GM23338 (cell line): ENCODE measurements at regions not wholly inside any gene's neighbourhood (a gene's known extent, or its start where the extent isn't known, plus 50 kb on each side); places are given as distances from the start of the nearest gene placed in this dataset.
A peak's percentile ranks its signal among the peaks of the same experiment; 100 is the strongest.

Source experiments
- CREB1 ChIP-seq: fragments of 250-450 bp; sonication (Bioruptor Pico); IDR thresholded peaks from 2 replicates; pipeline ENCODE4 v1.5.0; 2020; ENCODE audit warnings: low read depth, mild to moderate bottlenecking, moderate library complexity
- EZH2 ChIP-seq: fragments of 200-600 bp; sonication (generic); IDR thresholded peaks from one replicate; pipeline ENCODE4 v1.8.0; 2017; ENCODE audit warnings: antibody characterized with exemption, mild to moderate bottlenecking, low read depth; ENCODE audit not compliant: unreplicated experiment
- EZH2phosphoT487 ChIP-seq: fragments of 200-600 bp; sonication (generic); IDR thresholded peaks from one replicate; pipeline ENCODE4 v1.8.1; 2018; ENCODE audit warnings: antibody characterized with exemption; ENCODE audit not compliant: unreplicated experiment
- JUNB ChIP-seq: IDR thresholded peaks from one replicate; pipeline ENCODE4 v1.6.1; 2016; ENCODE audit warnings: antibody characterized with exemption; ENCODE audit not compliant: unreplicated experiment
- NANOG ChIP-seq: IDR thresholded peaks from 2 replicates; pipeline ENCODE4 v1.6.1; 2016; ENCODE audit warnings: antibody characterized with exemption, borderline replicate concordance
- POLR2AphosphoS5 ChIP-seq: IDR thresholded peaks from 2 replicates; pipeline ENCODE4 v1.6.1; 2016; ENCODE audit warnings: antibody characterized with exemption, low read depth
- REST ChIP-seq: IDR thresholded peaks from one replicate; pipeline ENCODE4 v1.6.1; 2018; ENCODE audit warnings: antibody characterized with exemption; ENCODE audit not compliant: unreplicated experiment
- STAT1 ChIP-seq: IDR thresholded peaks from one replicate; pipeline ENCODE4 v1.6.1; 2016; ENCODE audit warnings: antibody characterized with exemption; ENCODE audit not compliant: unreplicated experiment
- ZNF114 ChIP-seq: fragments of 250-450 bp; sonication (Bioruptor Pico); IDR thresholded peaks from 2 replicates; pipeline ENCODE4 v1.5.0; 2020; ENCODE audit warnings: mild to moderate bottlenecking, moderate library complexity
- TF ChIP-seq, protein P1 (sequence below), 2 experiments: fragments of 200-600 bp in 1 of 2; sonication (generic) in 1 of 2; conservative IDR thresholded peaks; 2 replicates each; pipeline versions ENCODE4 v1.5.1 to v1.6.1; 2016 to 2017; ENCODE audit warnings: antibody characterized with exemption in 2 of 2, low read depth in 2 of 2, mild to moderate bottlenecking in 2 of 2, moderate library complexity in 1 of 2
- TF ChIP-seq, protein P2 (sequence below): fragments of 250-450 bp; sonication (Bioruptor Pico); IDR thresholded peaks from 2 replicates; pipeline ENCODE4 v1.5.0; 2020; ENCODE audit warnings: mild to moderate bottlenecking, moderate library complexity
- TF ChIP-seq, protein P3 (sequence below): IDR thresholded peaks from 2 replicates; pipeline ENCODE4 v1.6.1; 2016; ENCODE audit warnings: antibody characterized with exemption

GRCh38 chr1:244114892-244115291 is 63.8 kb downstream of the ZBTB18 start:
- TF ChIP-seq, protein P1, sequence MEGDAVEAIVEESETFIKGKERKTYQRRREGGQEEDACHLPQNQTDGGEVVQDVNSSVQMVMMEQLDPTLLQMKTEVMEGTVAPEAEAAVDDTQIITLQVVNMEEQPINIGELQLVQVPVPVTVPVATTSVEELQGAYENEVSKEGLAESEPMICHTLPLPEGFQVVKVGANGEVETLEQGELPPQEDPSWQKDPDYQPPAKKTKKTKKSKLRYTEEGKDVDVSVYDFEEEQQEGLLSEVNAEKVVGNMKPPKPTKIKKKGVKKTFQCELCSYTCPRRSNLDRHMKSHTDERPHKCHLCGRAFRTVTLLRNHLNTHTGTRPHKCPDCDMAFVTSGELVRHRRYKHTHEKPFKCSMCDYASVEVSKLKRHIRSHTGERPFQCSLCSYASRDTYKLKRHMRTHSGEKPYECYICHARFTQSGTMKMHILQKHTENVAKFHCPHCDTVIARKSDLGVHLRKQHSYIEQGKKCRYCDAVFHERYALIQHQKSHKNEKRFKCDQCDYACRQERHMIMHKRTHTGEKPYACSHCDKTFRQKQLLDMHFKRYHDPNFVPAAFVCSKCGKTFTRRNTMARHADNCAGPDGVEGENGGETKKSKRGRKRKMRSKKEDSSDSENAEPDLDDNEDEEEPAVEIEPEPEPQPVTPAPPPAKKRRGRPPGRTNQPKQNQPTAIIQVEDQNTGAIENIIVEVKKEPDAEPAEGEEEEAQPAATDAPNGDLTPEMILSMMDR (conservative IDR thresholded peaks at IDR 0.05; ENCODE audit: low read depth in 2 of 2): peak in 1 of 2 experiments; percentile 47; a peak in 2 of 4 replicates
- TF ChIP-seq REST (no peak), CREB1 (no peak), POLR2AphosphoS5 (no peak), EZH2phosphoT487 (no peak), EZH2 (no peak), ZNF114 (CRISPR knock-in tag) (no peak), JUNB (no peak), NANOG (no peak), STAT1 (no peak)
- TF ChIP-seq, protein P2, sequence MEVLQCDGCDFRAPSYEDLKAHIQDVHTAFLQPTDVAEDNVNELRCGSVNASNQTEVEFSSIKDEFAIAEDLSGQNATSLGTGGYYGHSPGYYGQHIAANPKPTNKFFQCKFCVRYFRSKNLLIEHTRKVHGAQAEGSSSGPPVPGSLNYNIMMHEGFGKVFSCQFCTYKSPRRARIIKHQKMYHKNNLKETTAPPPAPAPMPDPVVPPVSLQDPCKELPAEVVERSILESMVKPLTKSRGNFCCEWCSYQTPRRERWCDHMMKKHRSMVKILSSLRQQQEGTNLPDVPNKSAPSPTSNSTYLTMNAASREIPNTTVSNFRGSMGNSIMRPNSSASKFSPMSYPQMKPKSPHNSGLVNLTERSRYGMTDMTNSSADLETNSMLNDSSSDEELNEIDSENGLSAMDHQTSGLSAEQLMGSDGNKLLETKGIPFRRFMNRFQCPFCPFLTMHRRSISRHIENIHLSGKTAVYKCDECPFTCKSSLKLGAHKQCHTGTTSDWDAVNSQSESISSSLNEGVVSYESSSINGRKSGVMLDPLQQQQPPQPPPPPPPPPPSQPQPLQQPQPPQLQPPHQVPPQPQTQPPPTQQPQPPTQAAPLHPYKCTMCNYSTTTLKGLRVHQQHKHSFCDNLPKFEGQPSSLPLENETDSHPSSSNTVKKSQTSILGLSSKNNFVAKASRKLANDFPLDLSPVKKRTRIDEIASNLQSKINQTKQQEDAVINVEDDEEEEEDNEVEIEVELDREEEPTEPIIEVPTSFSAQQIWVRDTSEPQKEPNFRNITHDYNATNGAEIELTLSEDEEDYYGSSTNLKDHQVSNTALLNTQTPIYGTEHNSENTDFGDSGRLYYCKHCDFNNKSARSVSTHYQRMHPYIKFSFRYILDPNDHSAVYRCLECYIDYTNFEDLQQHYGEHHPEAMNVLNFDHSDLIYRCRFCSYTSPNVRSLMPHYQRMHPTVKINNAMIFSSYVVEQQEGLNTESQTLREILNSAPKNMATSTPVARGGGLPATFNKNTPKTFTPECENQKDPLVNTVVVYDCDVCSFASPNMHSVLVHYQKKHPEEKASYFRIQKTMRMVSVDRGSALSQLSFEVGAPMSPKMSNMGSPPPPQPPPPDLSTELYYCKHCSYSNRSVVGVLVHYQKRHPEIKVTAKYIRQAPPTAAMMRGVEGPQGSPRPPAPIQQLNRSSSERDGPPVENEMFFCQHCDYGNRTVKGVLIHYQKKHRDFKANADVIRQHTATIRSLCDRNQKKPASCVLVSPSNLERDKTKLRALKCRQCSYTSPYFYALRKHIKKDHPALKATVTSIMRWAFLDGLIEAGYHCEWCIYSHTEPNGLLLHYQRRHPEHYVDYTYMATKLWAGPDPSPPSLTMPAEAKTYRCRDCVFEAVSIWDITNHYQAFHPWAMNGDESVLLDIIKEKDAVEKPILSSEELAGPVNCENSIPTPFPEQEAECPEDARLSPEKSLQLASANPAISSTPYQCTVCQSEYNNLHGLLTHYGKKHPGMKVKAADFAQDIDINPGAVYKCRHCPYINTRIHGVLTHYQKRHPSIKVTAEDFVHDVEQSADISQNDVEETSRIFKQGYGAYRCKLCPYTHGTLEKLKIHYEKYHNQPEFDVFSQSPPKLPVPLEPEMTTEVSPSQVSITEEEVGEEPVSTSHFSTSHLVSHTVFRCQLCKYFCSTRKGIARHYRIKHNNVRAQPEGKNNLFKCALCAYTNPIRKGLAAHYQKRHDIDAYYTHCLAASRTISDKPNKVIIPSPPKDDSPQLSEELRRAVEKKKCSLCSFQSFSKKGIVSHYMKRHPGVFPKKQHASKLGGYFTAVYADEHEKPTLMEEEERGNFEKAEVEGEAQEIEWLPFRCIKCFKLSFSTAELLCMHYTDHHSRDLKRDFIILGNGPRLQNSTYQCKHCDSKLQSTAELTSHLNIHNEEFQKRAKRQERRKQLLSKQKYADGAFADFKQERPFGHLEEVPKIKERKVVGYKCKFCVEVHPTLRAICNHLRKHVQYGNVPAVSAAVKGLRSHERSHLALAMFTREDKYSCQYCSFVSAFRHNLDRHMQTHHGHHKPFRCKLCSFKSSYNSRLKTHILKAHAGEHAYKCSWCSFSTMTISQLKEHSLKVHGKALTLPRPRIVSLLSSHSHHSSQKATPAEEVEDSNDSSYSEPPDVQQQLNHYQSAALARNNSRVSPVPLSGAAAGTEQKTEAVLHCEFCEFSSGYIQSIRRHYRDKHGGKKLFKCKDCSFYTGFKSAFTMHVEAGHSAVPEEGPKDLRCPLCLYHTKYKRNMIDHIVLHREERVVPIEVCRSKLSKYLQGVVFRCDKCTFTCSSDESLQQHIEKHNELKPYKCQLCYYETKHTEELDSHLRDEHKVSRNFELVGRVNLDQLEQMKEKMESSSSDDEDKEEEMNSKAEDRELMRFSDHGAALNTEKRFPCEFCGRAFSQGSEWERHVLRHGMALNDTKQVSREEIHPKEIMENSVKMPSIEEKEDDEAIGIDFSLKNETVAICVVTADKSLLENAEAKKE (CRISPR knock-in tag): no peak
- TF ChIP-seq, protein P3, sequence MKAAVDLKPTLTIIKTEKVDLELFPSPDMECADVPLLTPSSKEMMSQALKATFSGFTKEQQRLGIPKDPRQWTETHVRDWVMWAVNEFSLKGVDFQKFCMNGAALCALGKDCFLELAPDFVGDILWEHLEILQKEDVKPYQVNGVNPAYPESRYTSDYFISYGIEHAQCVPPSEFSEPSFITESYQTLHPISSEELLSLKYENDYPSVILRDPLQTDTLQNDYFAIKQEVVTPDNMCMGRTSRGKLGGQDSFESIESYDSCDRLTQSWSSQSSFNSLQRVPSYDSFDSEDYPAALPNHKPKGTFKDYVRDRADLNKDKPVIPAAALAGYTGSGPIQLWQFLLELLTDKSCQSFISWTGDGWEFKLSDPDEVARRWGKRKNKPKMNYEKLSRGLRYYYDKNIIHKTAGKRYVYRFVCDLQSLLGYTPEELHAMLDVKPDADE: no peak
